OCI-LY1 (cell line): ENCODE measurements at regions not wholly inside any gene's neighbourhood (a gene's known extent, or its start where the extent isn't known, plus 50 kb on each side); places are given as distances from the start of the nearest gene placed in this dataset.

ENCODE experiments used
- H2AFZ ChIP-seq: fragments of 200-600 bp; sonication (generic), shearing (Covaris generic); 2 replicates; pipeline ENCODE4 v1.6.0; 2014; ENCODE audit warnings: antibody characterized with exemption, mild to moderate bottlenecking, low read length
- H3F3A ChIP-seq: fragments of 200-600 bp; sonication (generic), shearing (Covaris generic); 2 replicates; pipeline ENCODE4 v1.6.0; 2014; ENCODE audit warnings: mild to moderate bottlenecking, antibody characterized with exemption, low read length, moderate library complexity; ENCODE audit not compliant: insufficient read depth
- H3K27ac ChIP-seq: fragments of 200-600 bp; sonication (generic); 2 replicates; pipeline ENCODE4 v1.5.1; 2014; ENCODE audit warnings: low read length, mixed run types, mild to moderate bottlenecking, low read depth; ENCODE audit not compliant: poor library complexity, severe bottlenecking
- H3K27me3 ChIP-seq: fragments of 200-600 bp; sonication (generic); 2 replicates; pipeline ENCODE4 v1.6.0; 2014; ENCODE audit warnings: antibody characterized with exemption, mild to moderate bottlenecking, low read length, moderate library complexity; ENCODE audit not compliant: insufficient read depth
- H3K36me3 ChIP-seq: fragments of 200-600 bp; sonication (generic); 2 replicates; pipeline ENCODE4 v1.6.1; 2014; ENCODE audit warnings: mild to moderate bottlenecking, antibody characterized with exemption, low read length, moderate library complexity, mixed read lengths; ENCODE audit not compliant: insufficient read depth
- H3K4me1 ChIP-seq: fragments of 200-600 bp; sonication (generic); 2 replicates; pipeline ENCODE4 v1.5.1; 2014; ENCODE audit warnings: mild to moderate bottlenecking, low read length, moderate library complexity; ENCODE audit not compliant: insufficient read depth, severe bottlenecking
- H3K4me2 ChIP-seq: fragments of 200-600 bp; sonication (generic), shearing (Covaris generic); 2 replicates; pipeline ENCODE4 v1.6.1; 2014; ENCODE audit warnings: low read length
- H3K4me3 ChIP-seq: fragments of 200-600 bp; sonication (generic); 2 replicates; pipeline ENCODE4 v1.5.1; 2014; ENCODE audit warnings: low read length, low read depth, mild to moderate bottlenecking, mixed read lengths; ENCODE audit not compliant: poor library complexity, severe bottlenecking
- H3K79me2 ChIP-seq: fragments of 200-600 bp; shearing (Covaris generic); 2 replicates; pipeline ENCODE4 v1.6.1; 2016; ENCODE audit warnings: mixed run types, low read length, mixed read lengths; ENCODE audit not compliant: insufficient read depth
- H3K9ac ChIP-seq: fragments of 200-600 bp; sonication (generic), shearing (Covaris generic); 2 replicates; pipeline ENCODE4 v1.6.1; 2014; ENCODE audit warnings: mild to moderate bottlenecking, low read length, mixed read lengths
- H3K9me2 ChIP-seq: fragments of 200-600 bp; sonication (generic), shearing (Covaris generic); 2 replicates; pipeline ENCODE4 v1.6.1; 2014; ENCODE audit warnings: low read depth, mild to moderate bottlenecking, low read length, mixed read lengths
- H3K9me3 ChIP-seq: fragments of 200-600 bp; shearing (Covaris generic); 2 replicates; pipeline ENCODE4 v1.6.1; 2014; ENCODE audit warnings: low read length, mixed read lengths
- H4K20me1 ChIP-seq: fragments of 200-600 bp; sonication (generic), shearing (Covaris generic); 2 replicates; pipeline ENCODE4 v1.6.0; 2016; ENCODE audit warnings: mild to moderate bottlenecking, low read length; ENCODE audit not compliant: insufficient read depth
- CTCF ChIP-seq: fragments of 200-600 bp; sonication (generic), shearing (Covaris generic); IDR thresholded peaks from 2 replicates; pipeline ENCODE4 v1.5.1; 2017; ENCODE audit warnings: mild to moderate bottlenecking, antibody characterized with exemption, low read length, moderate library complexity, mixed read lengths
- EZH2 ChIP-seq: fragments of 200-600 bp; sonication (generic), shearing (Covaris generic); IDR thresholded peaks from 2 replicates; pipeline ENCODE4 v1.8.0; 2017; ENCODE audit warnings: borderline replicate concordance, mixed run types, mild to moderate bottlenecking, antibody characterized with exemption, low read length, moderate library complexity, mixed read lengths

- no peaks in the 10 kb centered on the region for H3F3A ChIP-seq
- no peak for TF ChIP-seq EZH2
- H3K27ac ChIP-seq: no peak overlapping the region
- H3K9me2 ChIP-seq: no peaks in the 10 kb centered on the region
- no peaks in the 10 kb centered on the region for H3K9me3 ChIP-seq
- H3K36me3 ChIP-seq: no peaks in the 10 kb centered on the region
- no peaks in the 10 kb centered on the region; the same call in 1 of the 2 replicates for H3K27me3 ChIP-seq
- H3K4me2 ChIP-seq: no peak overlapping the region
- no peak overlapping the region for H2AFZ ChIP-seq
- H3K4me1 ChIP-seq: peaks cover 32% of the 10 kb centered on the region
- no peaks in the 10 kb centered on the region for H4K20me1 ChIP-seq
- no peak overlapping the region for H3K4me3 ChIP-seq
- H3K79me2 ChIP-seq: no peaks in the 10 kb centered on the region
- H3K9ac ChIP-seq: no peak overlapping the region
Observed at GRCh38 chr21:38982096-38982495, 176.4 kb downstream of the ETS2 start.

GRCh38 chr21:38980416-38981313 lies 174.9 kb downstream of the ETS2 start:
- TF ChIP-seq CTCF (no peak), EZH2 (no peak)
- H3K4me2 ChIP-seq: no peak overlapping the region

GRCh38 chr21:38979271-38980121 lies 173.8 kb downstream of the ETS2 start:
- Histone ChIP-seq H2AFZ (no peak overlapping the region), H3K9ac (no peak overlapping the region), H3K27me3 (no peaks in the 10 kb centered on the region), H3K36me3 (no peaks in the 10 kb centered on the region), H3K4me2 (no peak overlapping the region), H3K79me2 (no peaks in the 10 kb centered on the region), H3K4me3 (no peak overlapping the region), H4K20me1 (no peaks in the 10 kb centered on the region), H3K9me3 (no peaks in the 10 kb centered on the region), H3K27ac (no peak overlapping the region), H3F3A (no peaks in the 10 kb centered on the region), H3K9me2 (no peaks in the 10 kb centered on the region), H3K4me1 (peaks cover 12% of the 10 kb centered on the region)
- TF ChIP-seq CTCF (no peak), EZH2 (no peak)

More at GRCh38 chr21:38980416-38981313, 174.9 kb downstream of the ETS2 start:
- no peak overlapping the region for H3K9ac ChIP-seq
- no peak overlapping the region for H2AFZ ChIP-seq
- H3K79me2 ChIP-seq: no peaks in the 10 kb centered on the region
- no peaks in the 10 kb centered on the region for H3K9me3 ChIP-seq
- H3K27ac ChIP-seq: no peak overlapping the region
- no peaks in the 10 kb centered on the region for H3K27me3 ChIP-seq
- H3K9me2 ChIP-seq: no peaks in the 10 kb centered on the region
- no peaks in the 10 kb centered on the region for H3F3A ChIP-seq
- H3K36me3 ChIP-seq: no peaks in the 10 kb centered on the region
- peaks cover 23% of the 10 kb centered on the region for H3K4me1 ChIP-seq
- H4K20me1 ChIP-seq: no peaks in the 10 kb centered on the region
- H3K4me3 ChIP-seq: no peak overlapping the region
